ENCODE measurements at regions not wholly inside any gene's neighbourhood (a gene's known extent, or its start where the extent isn't known, plus 50 kb on each side); places are given as distances from the start of the nearest gene placed in this dataset.
A peak's percentile ranks its signal among the peaks of the same experiment; 100 is the strongest.

DNA sequence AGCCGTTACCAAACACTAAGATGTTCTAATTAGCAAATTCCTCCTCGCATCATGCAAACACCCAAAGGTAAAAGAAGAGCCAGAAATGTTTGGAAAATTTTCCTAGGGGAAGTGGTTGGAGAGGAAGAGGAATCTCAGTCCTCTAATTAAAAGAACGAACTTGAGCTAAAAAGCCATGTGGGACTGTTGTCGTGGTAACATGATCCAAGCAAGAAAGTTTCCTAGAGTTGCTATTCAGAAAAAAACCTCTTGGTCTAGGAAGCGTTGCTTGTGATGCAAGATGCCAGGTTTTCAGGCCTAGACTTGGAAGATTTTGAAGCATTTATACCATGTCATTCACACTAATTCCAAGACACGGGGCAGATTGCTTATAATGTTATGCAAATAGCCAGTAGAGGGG lies 106.8 kb upstream of the DOK5 start:
- Histone ChIP-seq H3K18ac (ENCODE audit: extremely low read depth, low read length) (no peak overlapping the region), H3K27me3 (replicated peaks in 1 of 4; ENCODE audit: control insufficient read depth in 3 of 4, extremely low read depth in 1 of 4, insufficient read depth in 3 of 4, low read length in 3 of 4) (no peaks in the 10 kb centered on the region; a peak in 1 of 7 replicates), H3K56ac (replicated peaks; ENCODE audit: insufficient read length, low read depth, low read length) (no peak overlapping the region), H3K9ac (replicated peaks in 1 of 4; ENCODE audit: extremely low read depth in 1 of 4, low read depth in 3 of 4, low read length in 3 of 4) (no peak overlapping the region), H3K27ac (ENCODE audit: low read depth, low read length) (no peak overlapping the region), H2BK120ac (replicated peaks; ENCODE audit: low read depth, low read length) (no peak overlapping the region), H3K4me2 (ENCODE audit: insufficient read depth in 1 of 2, low read depth in 2 of 2, low read length in 2 of 2) (no peak overlapping the region), H3K14ac (ENCODE audit: insufficient read length) (no peak overlapping the region), H3K4ac (replicated peaks; ENCODE audit: insufficient read length, low read depth, low read length) (no peak overlapping the region), H4K8ac (ENCODE audit: extremely low read depth, insufficient read depth, low read length) (no peak overlapping the region), H2BK15ac (ENCODE audit: low read length) (no peak overlapping the region), H3K79me2 (ENCODE audit: control insufficient read depth in 1 of 2, insufficient read depth in 2 of 2, low read length in 2 of 2) (no peaks in the 10 kb centered on the region), H2BK20ac (ENCODE audit: low read length) (no peak overlapping the region), H4K20me1 (replicated peaks in 1 of 2; ENCODE audit: control insufficient read depth in 1 of 2, insufficient read depth in 2 of 2, low read length in 2 of 2) (no peaks in the 10 kb centered on the region), H3K9me3 (ENCODE audit: insufficient read depth in 2 of 2, low read depth in 1 of 2, low read length in 1 of 2) (no peaks in the 10 kb centered on the region), H3K4me1 (replicated peaks in 1 of 4; ENCODE audit: control insufficient read depth in 3 of 4, insufficient read depth in 4 of 4, low read length in 3 of 4) (no peaks in the 10 kb centered on the region; a peak in 1 of 7 replicates), H3K79me1 (ENCODE audit: low read depth, low read length) (no peaks in the 10 kb centered on the region), H3K23me2 (ENCODE audit: low read depth, low read length) (no peaks in the 10 kb centered on the region), H4K91ac (replicated peaks; ENCODE audit: insufficient read length, low read length) (no peak overlapping the region), H2BK5ac (ENCODE audit: low read depth, low read length) (no peak overlapping the region), H2AK5ac (ENCODE audit: low read depth, low read length) (no peak overlapping the region), H3K36me3 (ENCODE audit: control insufficient read depth in 2 of 4, insufficient read depth in 4 of 4, low read length in 3 of 4) (no peaks in the 10 kb centered on the region), H3K23ac (ENCODE audit: insufficient read length) (no peak overlapping the region), H2BK12ac (ENCODE audit: low read depth, low read length) (no peak overlapping the region), H4K5ac (ENCODE audit: insufficient read length, low read depth, low read length) (no peak overlapping the region), H2AFZ (ENCODE audit: low read length) (peak overlapping the region; percentile 30; the same call in 1 of the 2 replicates), H3K4me3 (ENCODE audit: extremely low read depth in 1 of 4, insufficient read depth in 2 of 4, low read depth in 3 of 4, low read length in 4 of 4) (no peak overlapping the region)
- TF ChIP-seq CHD2 (IDR thresholded peaks at IDR 0.05; ENCODE audit: low read length) (no peak), POLR2A (IDR thresholded peaks at IDR 0.05; ENCODE audit: control extremely low read depth in 1 of 2, low read depth in 2 of 2, low read length in 2 of 2) (no peak), TCF12 (IDR thresholded peaks at IDR 0.05; ENCODE audit: low read depth, low read length) (no peak), HDAC2 (IDR thresholded peaks at IDR 0.05; ENCODE audit: borderline replicate concordance in 1 of 2, low read depth in 2 of 2, low read length in 2 of 2) (no peak)
- CTCF ChIA-PET (ENCODE audit: partially characterized antibody): interaction anchor here (0.9 to 1.3 kb wide), 2 partner anchors 77 to 280 kb away, joined by 3 to 7 read pairs; no protein-coding TSS in a partner anchor
- POLR2A ChIA-PET (ENCODE audit: partially characterized antibody): no interaction called here
- DNase-seq (ENCODE audit: low read depth in 1 of 2, low spot score in 2 of 2) (no peak), FAIRE-seq (peak; percentile 19)
- 64% methylated on average over 6 of the region's 6 CpGs; no CpG with 5 or more reads in 1 of the 2 experiments for WGBS, 2 experiments (ENCODE audit: extremely low coverage in 1 of 2, insufficient coverage in 1 of 2, insufficient read length in 1 of 2, insufficient replicate concordance in 2 of 2, low coverage in 1 of 2, low lambda C conversion rate in 2 of 2, missing lambda C conversion rate in 1 of 2)

Data from H1 (cell line).